Adrenal gland (tissue), 5 donors: ENCODE measurements at regions not wholly inside any gene's neighbourhood (a gene's known extent, or its start where the extent isn't known, plus 50 kb on each side); places are given as distances from the start of the nearest gene placed in this dataset.

Experiments
- POLR2A ChIP-seq, 2 donors: fragments of 450-650 bp; IDR thresholded peaks; one replicate each; pipeline ENCODE4 v1.6.1; 2017; ENCODE audit warnings: antibody characterized with exemption in 2 of 2, mild to moderate bottlenecking in 2 of 2, moderate library complexity in 1 of 2
- TF ChIP-seq, protein P1 (sequence below), 6 experiments: fragments of 450-650 bp in 4 of 6; fragments of 200-600 bp in 2 of 6; sonication (generic) in 1 of 6; IDR thresholded peaks; 1 replicate in 5 of 6; 2 replicates in 1 of 6; pipeline versions ENCODE4 v1.5.1 to v1.8.0; 2016 to 2021; ENCODE audit warnings: antibody characterized with exemption in 6 of 6, mild to moderate bottlenecking in 2 of 6, moderate library complexity in 1 of 6
- donor health status: DM: no; HTN: no; CAD: no.

DNA sequence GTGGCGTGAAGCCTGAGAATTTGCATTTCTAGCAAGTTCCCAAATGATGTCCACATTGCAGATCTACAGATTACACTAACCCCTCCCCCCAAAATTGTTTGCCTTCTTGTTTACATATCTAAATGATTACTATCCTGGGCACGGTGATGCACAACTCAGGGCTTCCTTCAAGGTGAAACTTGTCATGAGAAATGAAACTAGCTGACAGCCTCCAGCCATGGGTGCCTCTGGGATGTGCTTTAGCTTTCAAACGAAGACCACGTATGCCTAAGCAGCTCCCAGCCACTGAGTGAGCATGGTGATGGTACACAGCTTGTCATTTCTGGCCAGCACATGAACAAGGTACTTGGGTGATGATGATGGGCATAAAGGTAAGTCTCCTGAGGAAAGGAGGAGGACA lies 464.8 kb upstream of the DDX18 start:
- TF ChIP-seq, protein P1, sequence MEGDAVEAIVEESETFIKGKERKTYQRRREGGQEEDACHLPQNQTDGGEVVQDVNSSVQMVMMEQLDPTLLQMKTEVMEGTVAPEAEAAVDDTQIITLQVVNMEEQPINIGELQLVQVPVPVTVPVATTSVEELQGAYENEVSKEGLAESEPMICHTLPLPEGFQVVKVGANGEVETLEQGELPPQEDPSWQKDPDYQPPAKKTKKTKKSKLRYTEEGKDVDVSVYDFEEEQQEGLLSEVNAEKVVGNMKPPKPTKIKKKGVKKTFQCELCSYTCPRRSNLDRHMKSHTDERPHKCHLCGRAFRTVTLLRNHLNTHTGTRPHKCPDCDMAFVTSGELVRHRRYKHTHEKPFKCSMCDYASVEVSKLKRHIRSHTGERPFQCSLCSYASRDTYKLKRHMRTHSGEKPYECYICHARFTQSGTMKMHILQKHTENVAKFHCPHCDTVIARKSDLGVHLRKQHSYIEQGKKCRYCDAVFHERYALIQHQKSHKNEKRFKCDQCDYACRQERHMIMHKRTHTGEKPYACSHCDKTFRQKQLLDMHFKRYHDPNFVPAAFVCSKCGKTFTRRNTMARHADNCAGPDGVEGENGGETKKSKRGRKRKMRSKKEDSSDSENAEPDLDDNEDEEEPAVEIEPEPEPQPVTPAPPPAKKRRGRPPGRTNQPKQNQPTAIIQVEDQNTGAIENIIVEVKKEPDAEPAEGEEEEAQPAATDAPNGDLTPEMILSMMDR (IDR thresholded peaks at IDR 0.05), result no peak
- TF ChIP-seq POLR2A (IDR thresholded peaks at IDR 0.05), result no peak
